ENCODE measurements at regions not wholly inside any gene's neighbourhood (a gene's known extent, or its start where the extent isn't known, plus 50 kb on each side); places are given as distances from the start of the nearest gene placed in this dataset.

- POLR2A ChIA-PET (ENCODE audit: low non-redundant PET), result no interaction called here
- no peak overlapping the region for H3K27ac ChIP-seq (ENCODE audit: low read depth, low read length, poor library complexity, severe bottlenecking)
- peaks cover 24% of the 10 kb centered on the region for H3K4me1 ChIP-seq (ENCODE audit: insufficient read depth, low read length, poor library complexity, severe bottlenecking)
- CTCF ChIA-PET, result no interaction called here
- TF ChIP-seq CTCF (conservative IDR thresholded peaks at IDR 0.05; ENCODE audit: low read depth, low read length), result no peak
- H3K36me3 ChIP-seq (ENCODE audit: insufficient read depth, low read length, poor library complexity, severe bottlenecking), result no peaks in the 10 kb centered on the region
- no peaks in the 10 kb centered on the region for H3K9me3 ChIP-seq (ENCODE audit: low read depth, low read length, poor library complexity, severe bottlenecking)
- no peak for DNase-seq (ENCODE audit: low spot score)
- H3K27me3 ChIP-seq (replicated peaks; ENCODE audit: insufficient read depth, low read depth, low read length, poor library complexity), result no peaks in the 10 kb centered on the region
- H3K4me3 ChIP-seq (ENCODE audit: low read depth, low read length, poor library complexity, severe bottlenecking), result no peak overlapping the region
- BruUV-seq (replicated peaks), result no TSS peak
- intact Hi-C loops (cut with micrococcal nuclease; ENCODE audit: unreplicated experiment), result no loop called here
Measured at GRCh38 chr7:81883801-81884393, 114.0 kb upstream of the HGF start.

DNA sequence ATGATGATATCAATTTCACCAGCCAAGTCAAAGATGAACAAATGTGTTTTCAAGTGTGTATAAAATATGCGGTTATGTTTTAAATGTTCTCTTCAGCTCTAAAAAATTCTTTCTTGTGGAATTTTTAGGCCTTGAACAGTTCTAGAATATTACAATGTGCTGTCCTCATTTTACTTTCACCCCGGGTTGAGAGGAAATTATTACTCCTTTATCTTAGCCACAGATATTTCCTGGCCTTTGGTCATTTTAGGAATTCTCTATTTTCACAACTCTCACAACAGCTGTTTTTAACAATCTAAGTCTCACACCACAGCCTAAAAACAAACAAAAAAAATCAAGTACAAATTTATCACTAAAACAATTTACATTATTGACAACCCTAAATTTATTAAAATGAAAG, 112.2 kb upstream of the HGF start:
- Histone ChIP-seq H3K27ac (ENCODE audit: low read depth, low read length, poor library complexity, severe bottlenecking) (no peak overlapping the region), H3K27me3 (replicated peaks; ENCODE audit: insufficient read depth, low read depth, low read length, poor library complexity) (no peaks in the 10 kb centered on the region), H3K9me3 (ENCODE audit: low read depth, low read length, poor library complexity, severe bottlenecking) (no peaks in the 10 kb centered on the region), H3K36me3 (ENCODE audit: insufficient read depth, low read length, poor library complexity, severe bottlenecking) (no peaks in the 10 kb centered on the region), H3K4me3 (ENCODE audit: low read depth, low read length, poor library complexity, severe bottlenecking) (no peak overlapping the region), H3K4me1 (ENCODE audit: insufficient read depth, low read length, poor library complexity, severe bottlenecking) (peaks cover 15% of the 10 kb centered on the region)
- no TSS peak for BruUV-seq (replicated peaks)
- CTCF ChIA-PET, result no interaction called here
- POLR2A ChIA-PET (ENCODE audit: low non-redundant PET), result no interaction called here
- no peak for DNase-seq (ENCODE audit: low spot score)
- TF ChIP-seq EZH2 (IDR thresholded peaks at IDR 0.05; ENCODE audit: borderline replicate concordance, low read depth, low read length, poor library complexity, severe bottlenecking) (no peak), CTCF (conservative IDR thresholded peaks at IDR 0.05; ENCODE audit: low read depth, low read length) (no peak)
- intact Hi-C loops (cut with micrococcal nuclease; ENCODE audit: unreplicated experiment), result no loop called here

- TF ChIP-seq CTCF (conservative IDR thresholded peaks at IDR 0.05; ENCODE audit: low read depth, low read length), result no peak
- no peak for TF ChIP-seq EZH2 (IDR thresholded peaks at IDR 0.05; ENCODE audit: borderline replicate concordance, low read depth, low read length, poor library complexity, severe bottlenecking)
- no peaks in the 10 kb centered on the region for H3K9me3 ChIP-seq (ENCODE audit: low read depth, low read length, poor library complexity, severe bottlenecking)
- intact Hi-C loops (cut with micrococcal nuclease; ENCODE audit: unreplicated experiment), result loop anchor here (1.0 kb wide), 1 partner anchor 8 kb away; no protein-coding TSS in a partner anchor
- DNase-seq (ENCODE audit: low spot score), result no peak
- H3K4me1 ChIP-seq (ENCODE audit: insufficient read depth, low read length, poor library complexity, severe bottlenecking), result no peaks in the 10 kb centered on the region
- H3K4me3 ChIP-seq (ENCODE audit: low read depth, low read length, poor library complexity, severe bottlenecking), result no peak overlapping the region
- POLR2A ChIA-PET (ENCODE audit: low non-redundant PET), result no interaction called here
- no TSS peak for BruUV-seq (replicated peaks)
- no peaks in the 10 kb centered on the region for H3K36me3 ChIP-seq (ENCODE audit: insufficient read depth, low read length, poor library complexity, severe bottlenecking)
- CTCF ChIA-PET, result no interaction called here
- H3K27ac ChIP-seq (ENCODE audit: low read depth, low read length, poor library complexity, severe bottlenecking), result no peak overlapping the region
- no peaks in the 10 kb centered on the region for H3K27me3 ChIP-seq (replicated peaks; ENCODE audit: insufficient read depth, low read depth, low read length, poor library complexity)
Measured at GRCh38 chr7:81877890-81878289, 108.0 kb upstream of the HGF start.

Measured in A673 (cell line).